HEK293 (cell line): ENCODE measurements at regions not wholly inside any gene's neighbourhood (a gene's known extent, or its start where the extent isn't known, plus 50 kb on each side); places are given as distances from the start of the nearest gene placed in this dataset.

Source experiments
- CTCF ChIA-PET: fragments of 350-600 bp; formaldehyde crosslinking; extraction: SDS; loops from one replicate; lab custom pipeline; 2021; ENCODE audit warnings: antibody characterized with exemption; lab: Yijun Ruan, JAX
- POLR2A ChIA-PET: fragments of 300-600 bp; formaldehyde crosslinking; extraction: SDS; loops from one replicate; lab custom pipeline; 2020; ENCODE audit warnings: antibody characterized with exemption, inconsistent platforms; lab: Yijun Ruan, JAX
- H3K27ac ChIP-seq: fragments of 200-500 bp; sonication (Bioruptor generic); 2 replicates; pipeline ENCODE4 v1.5.1; 2014; ENCODE audit warnings: low read depth, low read length, control low read depth, inconsistent platforms; ENCODE audit errors: extremely low read depth
- H3K36me3 ChIP-seq, 2 experiments: fragments of 200-500 bp in 1 of 2; sonication (Bioruptor generic) in 1 of 2; 1 replicate in 1 of 2; 2 replicates in 1 of 2; pipeline ENCODE4 v1.5.1; 2014 to 2017; ENCODE audit warnings: inconsistent platforms in 2 of 2, low read length in 2 of 2; ENCODE audit not compliant: control insufficient read depth in 2 of 2, insufficient read depth in 1 of 2
- H3K4me1 ChIP-seq: fragments of 200-500 bp; sonication (Bioruptor generic); 2 replicates; pipeline ENCODE4 v1.5.1; 2014; ENCODE audit warnings: mild to moderate bottlenecking, low read length, inconsistent platforms; ENCODE audit not compliant: control insufficient read depth, insufficient read depth
- H3K4me3 ChIP-seq: 2 replicates; pipeline ENCODE4 v1.5.1; 2011; ENCODE audit warnings: low read depth, mild to moderate bottlenecking, control low read depth, low read length, moderate library complexity
- H3K9me3 ChIP-seq: fragments of 200-500 bp; sonication (Bioruptor generic); 2 replicates; pipeline ENCODE4 v1.5.1; 2014; ENCODE audit warnings: low read depth, low read length, inconsistent platforms; ENCODE audit not compliant: control insufficient read depth, insufficient read depth
- ELK4 ChIP-seq: IDR thresholded peaks from 2 replicates; pipeline ENCODE4 v1.6.1; 2011; ENCODE audit warnings: mild to moderate bottlenecking, low read depth, low read length, borderline replicate concordance
- GLI4 ChIP-seq: fragments of 450-650 bp; formaldehyde crosslinking; IDR thresholded peaks from 2 replicates; pipeline ENCODE4 v1.5.1; 2016; ENCODE audit warnings: missing biosample characterization, missing genetic modification characterization
- KLF8 ChIP-seq: fragments of 450-650 bp; formaldehyde crosslinking; IDR thresholded peaks from 2 replicates; pipeline ENCODE4 v1.5.1; 2016; ENCODE audit warnings: missing biosample characterization, missing genetic modification characterization
- REPIN1 ChIP-seq: fragments of 450-650 bp; formaldehyde crosslinking; IDR thresholded peaks from 2 replicates; pipeline ENCODE4 v1.5.1; 2017; ENCODE audit warnings: missing biosample characterization, missing genetic modification characterization, low read depth
- ZBTB21 ChIP-seq: fragments of 450-650 bp; formaldehyde crosslinking; IDR thresholded peaks from 2 replicates; pipeline ENCODE4 v1.5.1; 2017; ENCODE audit warnings: missing biosample characterization, missing genetic modification characterization
- ZBTB48 ChIP-seq: fragments of 450-650 bp; formaldehyde crosslinking; IDR thresholded peaks from 2 replicates; pipeline ENCODE4 v1.5.1; 2016; ENCODE audit warnings: missing biosample characterization, missing genetic modification characterization
- ZBTB8A ChIP-seq: fragments of 450-650 bp; formaldehyde crosslinking; IDR thresholded peaks from 2 replicates; pipeline ENCODE4 v1.5.1; 2016; ENCODE audit warnings: missing biosample characterization, missing genetic modification characterization
- ZEB2 ChIP-seq: fragments of 450-650 bp; formaldehyde crosslinking; IDR thresholded peaks from 2 replicates; pipeline ENCODE4 v1.5.1; 2016; ENCODE audit warnings: missing biosample characterization, missing genetic modification characterization
- ZNF335 ChIP-seq: fragments of 450-650 bp; formaldehyde crosslinking; conservative IDR thresholded peaks from 2 replicates; pipeline ENCODE4 v1.5.1; 2016; ENCODE audit warnings: missing biosample characterization, missing genetic modification characterization
- ZNF426 ChIP-seq: fragments of 450-650 bp; formaldehyde crosslinking; IDR thresholded peaks from 2 replicates; pipeline ENCODE4 v1.5.1; 2017; ENCODE audit warnings: missing biosample characterization, missing genetic modification characterization, mild to moderate bottlenecking, inconsistent platforms, moderate library complexity
- ZNF549 ChIP-seq: fragments of 450-650 bp; IDR thresholded peaks from 2 replicates; pipeline ENCODE4 v1.5.1; 2018; ENCODE audit warnings: missing biosample characterization, missing genetic modification characterization, mild to moderate bottlenecking, inconsistent platforms, moderate library complexity
- ZNF555 ChIP-seq: fragments of 450-650 bp; formaldehyde crosslinking; conservative IDR thresholded peaks from 2 replicates; pipeline ENCODE4 v1.5.1; 2017; ENCODE audit warnings: missing biosample characterization, mild to moderate bottlenecking, missing genetic modification characterization, inconsistent platforms
- ZNF623 ChIP-seq: fragments of 450-650 bp; formaldehyde crosslinking; IDR thresholded peaks from 2 replicates; pipeline ENCODE4 v1.5.1; 2016; ENCODE audit warnings: missing biosample characterization, missing genetic modification characterization
- ZNF654 ChIP-seq: fragments of 450-650 bp; formaldehyde crosslinking; IDR thresholded peaks from 2 replicates; pipeline ENCODE4 v1.5.1; 2016; ENCODE audit warnings: low read depth, missing biosample characterization, missing genetic modification characterization
- ZNF777 ChIP-seq: fragments of 450-650 bp; formaldehyde crosslinking; IDR thresholded peaks from 2 replicates; pipeline ENCODE4 v1.5.1; 2017; ENCODE audit warnings: missing biosample characterization, missing genetic modification characterization, borderline replicate concordance
- TF ChIP-seq, protein P1 (sequence below): fragments of 450-650 bp; formaldehyde crosslinking; IDR thresholded peaks from 2 replicates; pipeline ENCODE4 v1.5.1; 2016; ENCODE audit warnings: missing biosample characterization, missing genetic modification characterization
- TF ChIP-seq, protein P2 (sequence below): fragments of 450-650 bp; formaldehyde crosslinking; conservative IDR thresholded peaks from 2 replicates; pipeline ENCODE4 v1.5.1; 2016; ENCODE audit warnings: low read depth, missing biosample characterization, missing genetic modification characterization
- TF ChIP-seq, protein P3 (sequence below): fragments of 450-650 bp; formaldehyde crosslinking; IDR thresholded peaks from 2 replicates; pipeline ENCODE4 v1.5.1; 2016; ENCODE audit warnings: missing biosample characterization, missing genetic modification characterization
- TF ChIP-seq, protein P4 (sequence below): fragments of 450-650 bp; formaldehyde crosslinking; IDR thresholded peaks from 2 replicates; pipeline ENCODE4 v1.5.1; 2016; ENCODE audit warnings: missing biosample characterization, missing genetic modification characterization

- TF ChIP-seq, protein P1, sequence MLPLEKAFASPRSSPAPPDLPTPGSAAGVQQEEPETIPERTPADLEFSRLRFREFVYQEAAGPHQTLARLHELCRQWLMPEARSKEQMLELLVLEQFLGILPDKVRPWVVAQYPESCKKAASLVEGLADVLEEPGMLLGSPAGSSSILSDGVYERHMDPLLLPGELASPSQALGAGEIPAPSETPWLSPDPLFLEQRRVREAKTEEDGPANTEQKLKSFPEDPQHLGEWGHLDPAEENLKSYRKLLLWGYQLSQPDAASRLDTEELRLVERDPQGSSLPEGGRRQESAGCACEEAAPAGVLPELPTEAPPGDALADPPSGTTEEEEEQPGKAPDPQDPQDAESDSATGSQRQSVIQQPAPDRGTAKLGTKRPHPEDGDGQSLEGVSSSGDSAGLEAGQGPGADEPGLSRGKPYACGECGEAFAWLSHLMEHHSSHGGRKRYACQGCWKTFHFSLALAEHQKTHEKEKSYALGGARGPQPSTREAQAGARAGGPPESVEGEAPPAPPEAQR (tag by site-specific recombination) = no peak
- TF ChIP-seq, protein P2, sequence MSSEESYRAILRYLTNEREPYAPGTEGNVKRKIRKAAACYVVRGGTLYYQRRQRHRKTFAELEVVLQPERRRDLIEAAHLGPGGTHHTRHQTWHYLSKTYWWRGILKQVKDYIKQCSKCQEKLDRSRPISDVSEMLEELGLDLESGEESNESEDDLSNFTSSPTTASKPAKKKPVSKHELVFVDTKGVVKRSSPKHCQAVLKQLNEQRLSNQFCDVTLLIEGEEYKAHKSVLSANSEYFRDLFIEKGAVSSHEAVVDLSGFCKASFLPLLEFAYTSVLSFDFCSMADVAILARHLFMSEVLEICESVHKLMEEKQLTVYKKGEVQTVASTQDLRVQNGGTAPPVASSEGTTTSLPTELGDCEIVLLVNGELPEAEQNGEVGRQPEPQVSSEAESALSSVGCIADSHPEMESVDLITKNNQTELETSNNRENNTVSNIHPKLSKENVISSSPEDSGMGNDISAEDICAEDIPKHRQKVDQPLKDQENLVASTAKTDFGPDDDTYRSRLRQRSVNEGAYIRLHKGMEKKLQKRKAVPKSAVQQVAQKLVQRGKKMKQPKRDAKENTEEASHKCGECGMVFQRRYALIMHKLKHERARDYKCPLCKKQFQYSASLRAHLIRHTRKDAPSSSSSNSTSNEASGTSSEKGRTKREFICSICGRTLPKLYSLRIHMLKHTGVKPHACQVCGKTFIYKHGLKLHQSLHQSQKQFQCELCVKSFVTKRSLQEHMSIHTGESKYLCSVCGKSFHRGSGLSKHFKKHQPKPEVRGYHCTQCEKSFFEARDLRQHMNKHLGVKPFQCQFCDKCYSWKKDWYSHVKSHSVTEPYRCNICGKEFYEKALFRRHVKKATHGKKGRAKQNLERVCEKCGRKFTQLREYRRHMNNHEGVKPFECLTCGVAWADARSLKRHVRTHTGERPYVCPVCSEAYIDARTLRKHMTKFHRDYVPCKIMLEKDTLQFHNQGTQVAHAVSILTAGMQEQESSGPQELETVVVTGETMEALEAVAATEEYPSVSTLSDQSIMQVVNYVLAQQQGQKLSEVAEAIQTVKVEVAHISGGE (tag by site-specific recombination) = no peak
- TF ChIP-seq ZNF426 (tag by site-specific recombination) (no peak), ZNF777 (tag by site-specific recombination) (no peak), GLI4 (tag by site-specific recombination) (no peak), ELK4 (no peak), ZBTB8A (tag by site-specific recombination) (no peak)
Observed at GRCh38 chr21:20877976-20878375, 120.2 kb upstream of the NCAM2 start (continued).

DNA sequence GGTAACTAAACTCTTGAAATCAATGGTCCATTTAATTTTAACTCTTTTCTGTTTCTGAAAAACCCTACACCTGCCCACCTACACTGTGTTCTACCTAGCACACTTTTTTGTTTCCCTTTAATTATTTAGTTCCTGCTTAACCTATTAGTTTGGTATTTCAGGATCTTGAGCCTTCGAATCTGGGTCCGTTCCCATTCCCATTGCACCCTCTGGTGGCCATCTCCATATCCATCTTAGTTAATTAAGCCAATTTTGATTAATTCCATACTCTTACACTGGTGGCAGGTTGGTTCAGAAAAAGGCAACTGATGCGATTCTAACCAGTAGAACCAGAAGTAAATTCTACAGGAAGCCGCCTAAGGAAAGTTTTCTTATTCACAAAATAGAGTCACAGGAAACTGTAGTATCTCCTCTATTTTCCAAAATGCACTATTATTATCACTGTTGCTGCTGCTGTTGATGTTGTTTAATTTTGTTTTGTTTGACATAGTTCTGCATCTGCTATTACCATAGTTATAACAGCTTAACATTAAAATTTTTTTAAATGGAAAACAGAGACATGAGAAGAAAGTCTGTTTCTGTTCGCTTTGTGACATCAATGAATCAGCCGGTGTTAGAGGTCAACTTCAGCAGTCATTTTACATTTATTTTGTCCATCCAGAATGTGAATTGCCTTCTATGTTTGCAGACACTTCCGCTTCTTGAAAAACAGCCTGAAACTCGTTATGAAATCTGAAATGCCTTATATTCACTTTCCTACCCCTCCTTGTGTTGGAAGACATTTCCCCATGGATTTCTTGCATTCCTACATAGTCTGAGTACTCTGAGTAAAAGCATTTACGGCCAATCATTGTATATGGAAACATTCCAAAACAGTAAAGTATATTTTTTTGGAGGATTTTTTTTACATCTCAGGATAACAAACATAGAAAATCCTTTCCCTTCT, 115.5 kb upstream of the NCAM2 start:
- H3K4me1 ChIP-seq = no peaks in the 10 kb centered on the region
- TF ChIP-seq ZBTB48 (tag by site-specific recombination) (no peak), ZNF654 (peak; percentile 16; the same call in 1 of the 2 replicates)
- no peak overlapping the region for H3K27ac ChIP-seq
- no peaks in the 10 kb centered on the region for H3K9me3 ChIP-seq
- CTCF ChIA-PET = no interaction called here
- no peak overlapping the region for H3K4me3 ChIP-seq
- POLR2A ChIA-PET = no interaction called here
- H3K36me3 ChIP-seq = no peaks in the 10 kb centered on the region

- no peaks in the 10 kb centered on the region for H3K9me3 ChIP-seq
- ChIA-PET POLR2A (no interaction called here), CTCF (no interaction called here)
- no peak overlapping the region for H3K4me3 ChIP-seq
- no peaks in the 10 kb centered on the region for H3K4me1 ChIP-seq
- H3K36me3 ChIP-seq = no peaks in the 10 kb centered on the region
- no peak overlapping the region for H3K27ac ChIP-seq
- TF ChIP-seq ZBTB21 (no peak), KLF8 (no peak), ZNF623 (tag by site-specific recombination) (no peak), ZEB2 (no peak), ZNF335 (tag by site-specific recombination) (no peak), ZNF555 (no peak), REPIN1 (tag by site-specific recombination) (no peak), ZNF549 (tag by site-specific recombination) (no peak)
- TF ChIP-seq, protein P3, sequence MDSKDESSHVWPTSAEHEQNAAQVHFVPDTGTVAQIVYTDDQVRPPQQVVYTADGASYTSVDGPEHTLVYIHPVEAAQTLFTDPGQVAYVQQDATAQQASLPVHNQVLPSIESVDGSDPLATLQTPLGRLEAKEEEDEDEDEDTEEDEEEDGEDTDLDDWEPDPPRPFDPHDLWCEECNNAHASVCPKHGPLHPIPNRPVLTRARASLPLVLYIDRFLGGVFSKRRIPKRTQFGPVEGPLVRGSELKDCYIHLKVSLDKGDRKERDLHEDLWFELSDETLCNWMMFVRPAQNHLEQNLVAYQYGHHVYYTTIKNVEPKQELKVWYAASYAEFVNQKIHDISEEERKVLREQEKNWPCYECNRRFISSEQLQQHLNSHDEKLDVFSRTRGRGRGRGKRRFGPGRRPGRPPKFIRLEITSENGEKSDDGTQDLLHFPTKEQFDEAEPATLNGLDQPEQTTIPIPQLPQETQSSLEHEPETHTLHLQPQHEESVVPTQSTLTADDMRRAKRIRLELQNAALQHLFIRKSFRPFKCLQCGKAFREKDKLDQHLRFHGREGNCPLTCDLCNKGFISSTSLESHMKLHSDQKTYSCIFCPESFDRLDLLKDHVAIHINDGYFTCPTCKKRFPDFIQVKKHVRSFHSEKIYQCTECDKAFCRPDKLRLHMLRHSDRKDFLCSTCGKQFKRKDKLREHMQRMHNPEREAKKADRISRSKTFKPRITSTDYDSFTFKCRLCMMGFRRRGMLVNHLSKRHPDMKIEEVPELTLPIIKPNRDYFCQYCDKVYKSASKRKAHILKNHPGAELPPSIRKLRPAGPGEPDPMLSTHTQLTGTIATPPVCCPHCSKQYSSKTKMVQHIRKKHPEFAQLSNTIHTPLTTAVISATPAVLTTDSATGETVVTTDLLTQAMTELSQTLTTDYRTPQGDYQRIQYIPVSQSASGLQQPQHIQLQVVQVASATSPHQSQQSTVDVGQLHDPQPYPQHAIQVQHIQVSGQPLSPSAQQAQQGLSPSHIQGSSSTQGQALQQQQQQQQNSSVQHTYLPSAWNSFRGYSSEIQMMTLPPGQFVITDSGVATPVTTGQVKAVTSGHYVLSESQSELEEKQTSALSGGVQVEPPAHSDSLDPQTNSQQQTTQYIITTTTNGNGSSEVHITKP (tag by site-specific recombination) = no peak
- TF ChIP-seq, protein P4, sequence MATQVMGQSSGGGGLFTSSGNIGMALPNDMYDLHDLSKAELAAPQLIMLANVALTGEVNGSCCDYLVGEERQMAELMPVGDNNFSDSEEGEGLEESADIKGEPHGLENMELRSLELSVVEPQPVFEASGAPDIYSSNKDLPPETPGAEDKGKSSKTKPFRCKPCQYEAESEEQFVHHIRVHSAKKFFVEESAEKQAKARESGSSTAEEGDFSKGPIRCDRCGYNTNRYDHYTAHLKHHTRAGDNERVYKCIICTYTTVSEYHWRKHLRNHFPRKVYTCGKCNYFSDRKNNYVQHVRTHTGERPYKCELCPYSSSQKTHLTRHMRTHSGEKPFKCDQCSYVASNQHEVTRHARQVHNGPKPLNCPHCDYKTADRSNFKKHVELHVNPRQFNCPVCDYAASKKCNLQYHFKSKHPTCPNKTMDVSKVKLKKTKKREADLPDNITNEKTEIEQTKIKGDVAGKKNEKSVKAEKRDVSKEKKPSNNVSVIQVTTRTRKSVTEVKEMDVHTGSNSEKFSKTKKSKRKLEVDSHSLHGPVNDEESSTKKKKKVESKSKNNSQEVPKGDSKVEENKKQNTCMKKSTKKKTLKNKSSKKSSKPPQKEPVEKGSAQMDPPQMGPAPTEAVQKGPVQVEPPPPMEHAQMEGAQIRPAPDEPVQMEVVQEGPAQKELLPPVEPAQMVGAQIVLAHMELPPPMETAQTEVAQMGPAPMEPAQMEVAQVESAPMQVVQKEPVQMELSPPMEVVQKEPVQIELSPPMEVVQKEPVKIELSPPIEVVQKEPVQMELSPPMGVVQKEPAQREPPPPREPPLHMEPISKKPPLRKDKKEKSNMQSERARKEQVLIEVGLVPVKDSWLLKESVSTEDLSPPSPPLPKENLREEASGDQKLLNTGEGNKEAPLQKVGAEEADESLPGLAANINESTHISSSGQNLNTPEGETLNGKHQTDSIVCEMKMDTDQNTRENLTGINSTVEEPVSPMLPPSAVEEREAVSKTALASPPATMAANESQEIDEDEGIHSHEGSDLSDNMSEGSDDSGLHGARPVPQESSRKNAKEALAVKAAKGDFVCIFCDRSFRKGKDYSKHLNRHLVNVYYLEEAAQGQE (tag by site-specific recombination) = no peak
Observed at GRCh38 chr21:20883408-20883800, 114.8 kb upstream of the NCAM2 start.
